Epidermal melanocyte (primary cell): ENCODE measurements at regions not wholly inside any gene's neighbourhood (a gene's known extent, or its start where the extent isn't known, plus 50 kb on each side); places are given as distances from the start of the nearest gene placed in this dataset.
"Not testable (repeated sequence)": the region's sequence is repeated elsewhere in the genome, so short reads cannot be mapped to it uniquely, and the experiment has no call there.

ENCODE experiments used
- DNase-seq: peaks from one replicate; pipeline ENCODE4 v3.0.0; 2011; ENCODE audit warnings: low spot score; ENCODE audit not compliant: insufficient read length

- DNase-seq = no peak
Measured at GRCh38 chr2:3899536-3900155, 196.3 kb downstream of the DCDC2C start.

- no peak for DNase-seq
Measured at GRCh38 chr2:3902131-3902530, 198.8 kb downstream of the DCDC2C start.

GRCh38 chr2:3904061-3904460 is 200.7 kb downstream of the DCDC2C start:
- DNase-seq = no peak

- not testable (repeated sequence) for DNase-seq
Measured at GRCh38 chr2:3908498-3908897, 205.1 kb downstream of the DCDC2C start.

- DNase-seq = peak; percentile 35
Measured at GRCh38 chr2:3911882-3912455, 208.6 kb downstream of the DCDC2C start.

- DNase-seq = no peak
Measured at GRCh38 chr2:3913166-3913565, 209.8 kb downstream of the DCDC2C start.

GRCh38 chr2:3914241-3914640 is 210.9 kb downstream of the DCDC2C start:
- DNase-seq = no peak

GRCh38 chr2:3927031-3927430 is 223.7 kb downstream of the DCDC2C start:
- no peak for DNase-seq

GRCh38 chr2:3929374-3929773 is 226.0 kb downstream of the DCDC2C start:
- DNase-seq = no peak

- DNase-seq = no peak
Measured at GRCh38 chr2:3930246-3930645, 226.9 kb downstream of the DCDC2C start.

- no peak for DNase-seq
Measured at GRCh38 chr2:3940661-3941060, 237.3 kb downstream of the DCDC2C start.

- DNase-seq = no peak
Measured at GRCh38 chr2:3942841-3943240, 239.5 kb downstream of the DCDC2C start.

GRCh38 chr2:3944071-3944470 is 240.7 kb downstream of the DCDC2C start:
- no peak for DNase-seq

GRCh38 chr2:3944841-3945240 is 241.5 kb downstream of the DCDC2C start:
- no peak for DNase-seq

- no peak for DNase-seq
Measured at GRCh38 chr2:3948191-3948590, 244.8 kb downstream of the DCDC2C start.

GRCh38 chr2:3951131-3951954 is 248.0 kb downstream of the DCDC2C start:
- DNase-seq = no peak

GRCh38 chr2:3952866-3953516 is 249.6 kb downstream of the DCDC2C start:
- DNase-seq = no peak

- DNase-seq = no peak
Measured at GRCh38 chr2:3954261-3954660, 250.9 kb downstream of the DCDC2C start.

- no peak for DNase-seq
Measured at GRCh38 chr2:3956406-3956805, 253.0 kb downstream of the DCDC2C start.

GRCh38 chr2:3956892-3957291 is 253.5 kb downstream of the DCDC2C start:
- no peak for DNase-seq

- DNase-seq = no peak
Measured at GRCh38 chr2:3958465-3958864, 255.1 kb downstream of the DCDC2C start.

- no peak for DNase-seq
Measured at GRCh38 chr2:3958969-3959368, 255.6 kb downstream of the DCDC2C start.
